Middle frontal gyrus (tissue), 1 donor: ENCODE measurements at regions not wholly inside any gene's neighbourhood (a gene's known extent, or its start where the extent isn't known, plus 50 kb on each side); places are given as distances from the start of the nearest gene placed in this dataset.
A peak's percentile ranks its signal among the peaks of the same experiment; 100 is the strongest.

ENCODE experiments used
- DNase-seq: peaks from one replicate; pipeline ENCODE4 v3.0.0-alpha.2; 2015; ENCODE audit warnings: low spot score; ENCODE audit errors: extremely low spot score

- no peak for DNase-seq
Observed at GRCh38 chr16:7097518-7097917, 235.1 kb upstream of the RBFOX1 start.

GRCh38 chr16:7093511-7093910 is 239.1 kb upstream of the RBFOX1 start:
- DNase-seq = no peak

DNA sequence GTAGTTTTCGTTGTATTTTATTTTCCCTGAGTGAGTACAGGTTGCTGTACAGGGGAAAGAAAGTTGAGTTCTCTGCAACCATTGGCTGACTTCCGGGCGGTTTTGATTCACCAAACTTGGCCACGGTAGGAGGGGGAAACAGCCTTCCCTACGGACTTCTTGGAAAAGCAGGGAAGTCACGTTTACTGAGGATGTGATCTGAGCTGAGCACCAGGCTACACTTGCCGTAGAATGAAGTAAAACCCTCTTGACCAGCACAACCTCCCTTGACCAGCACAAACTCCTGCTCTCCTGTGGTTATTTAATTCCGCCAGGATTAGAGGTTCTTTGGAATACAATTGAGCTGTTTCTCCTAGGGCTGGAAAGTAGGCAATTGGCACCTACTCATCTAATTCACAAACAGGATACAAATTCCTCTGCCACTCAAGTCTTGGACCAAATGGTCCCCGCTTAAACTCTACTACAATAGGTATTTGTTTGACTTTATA is 242.0 kb upstream of the RBFOX1 start:
- no peak for DNase-seq

DNA sequence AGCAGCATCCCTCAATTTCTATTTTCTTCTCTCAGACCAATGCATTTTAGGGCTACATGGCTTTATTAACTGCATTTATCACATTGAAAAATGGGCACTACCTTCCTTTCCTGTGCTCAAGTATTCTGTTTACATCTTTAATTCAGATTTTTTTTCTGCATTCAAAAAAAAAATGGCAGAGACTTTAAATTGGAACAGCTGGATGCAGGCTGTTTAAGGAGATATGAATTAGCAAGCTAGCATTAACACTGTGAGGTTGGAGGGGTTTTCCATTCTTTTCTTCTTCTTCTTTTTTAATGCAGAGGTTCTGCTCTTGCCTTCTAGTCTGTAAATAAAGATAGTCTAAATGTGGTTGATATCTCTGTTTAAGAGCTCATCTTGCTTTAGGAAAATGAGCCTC is 242.9 kb upstream of the RBFOX1 start:
- DNase-seq = no peak

DNA sequence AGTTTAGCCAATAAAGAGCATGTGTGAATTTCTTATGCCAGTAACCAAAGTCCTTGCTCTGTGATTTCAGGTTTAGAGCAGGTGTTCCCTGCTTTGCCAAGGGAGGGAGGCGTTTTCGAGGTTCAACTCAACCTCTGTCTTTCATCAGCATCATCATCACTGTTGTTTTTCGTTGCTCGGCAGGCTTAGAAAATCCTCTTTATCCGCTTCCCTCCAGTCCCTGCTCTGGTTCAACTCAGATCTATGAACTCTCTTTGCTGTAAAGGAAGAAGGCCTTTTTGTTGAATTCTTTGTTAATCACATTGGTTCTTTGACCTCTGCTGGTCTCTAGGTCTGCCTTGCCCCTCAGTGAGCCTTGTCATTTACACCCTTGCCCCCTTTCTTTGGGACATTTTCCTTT is 243.9 kb upstream of the RBFOX1 start:
- DNase-seq = no peak

GRCh38 chr16:7086822-7087616 is 245.6 kb upstream of the RBFOX1 start:
- DNase-seq = peak; percentile 27

DNA sequence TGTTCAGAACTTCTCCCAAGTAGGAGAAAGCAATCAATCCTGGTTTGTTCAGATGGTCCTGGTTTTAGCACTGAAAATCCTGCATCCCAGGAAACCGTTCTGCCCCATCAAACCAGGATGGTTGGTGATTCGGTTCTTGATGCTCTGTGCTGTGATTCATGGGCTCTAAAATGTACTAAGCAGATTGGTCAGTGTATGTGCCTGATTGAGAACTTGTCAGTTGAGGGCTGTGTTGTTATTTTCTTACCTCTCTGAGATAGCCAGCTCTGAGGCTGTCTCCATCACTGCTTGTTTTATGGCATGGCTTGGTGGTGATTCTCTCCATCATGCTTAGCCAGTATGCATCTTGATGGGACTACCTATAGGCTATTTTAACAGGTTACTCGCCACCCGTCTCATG is 246.9 kb upstream of the RBFOX1 start:
- DNase-seq = no peak

DNA sequence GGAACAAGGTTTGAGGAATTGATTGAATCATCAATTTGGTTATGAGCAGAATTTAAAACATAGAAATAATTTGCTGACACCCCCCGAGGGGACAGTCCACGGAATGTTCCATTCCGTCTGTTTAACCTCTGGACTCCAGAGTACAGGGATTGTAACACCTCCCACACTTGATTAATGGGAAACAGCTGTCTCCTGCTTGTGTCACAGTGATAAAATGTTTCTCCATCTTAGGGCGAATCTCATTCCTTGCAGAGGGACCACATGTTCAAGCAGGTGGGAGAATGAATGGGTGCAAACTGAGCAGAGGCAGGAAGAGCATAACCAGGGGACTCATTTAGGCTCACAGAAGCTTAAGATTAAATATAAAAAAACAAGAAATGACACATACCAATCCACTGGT is 249.5 kb upstream of the RBFOX1 start:
- DNase-seq = no peak

DNA sequence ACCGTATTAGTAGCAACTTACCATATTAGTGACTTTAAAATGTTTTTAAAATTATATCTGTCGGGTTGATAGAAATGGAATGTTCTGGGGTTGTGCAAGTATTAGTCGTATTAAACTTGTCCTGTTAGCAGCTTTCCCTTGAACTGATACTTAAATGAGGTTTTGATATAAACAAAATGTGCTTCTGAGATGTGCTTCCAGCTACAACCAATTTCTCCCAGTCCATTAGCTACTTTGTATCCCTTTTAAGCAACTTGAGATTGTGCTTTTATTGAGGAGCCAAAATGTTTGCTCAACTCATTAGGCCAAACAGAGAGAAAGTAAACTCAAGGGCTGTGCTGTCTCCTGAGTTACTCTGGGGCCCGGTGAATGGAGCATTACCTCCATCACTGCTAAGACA is 255.0 kb upstream of the RBFOX1 start:
- DNase-seq = no peak

DNA sequence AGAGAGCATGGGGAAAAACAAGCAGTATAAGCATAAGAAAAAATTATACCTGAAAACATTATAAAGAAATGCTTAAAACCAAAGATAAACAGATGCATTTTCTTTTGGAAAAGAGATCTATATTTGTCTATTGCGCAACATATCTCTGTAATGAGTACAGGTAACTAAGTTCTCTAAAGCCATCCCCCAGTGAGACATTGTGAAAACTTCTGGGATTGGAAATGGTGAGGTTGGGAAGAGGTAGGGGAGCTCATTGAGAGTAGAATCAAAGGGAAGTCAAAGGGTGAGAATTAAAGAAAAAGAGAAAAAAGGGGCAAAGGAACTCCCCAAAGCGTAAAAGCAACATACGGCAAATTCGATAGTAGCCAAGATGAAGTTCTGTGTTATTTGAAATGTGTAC is 257.9 kb upstream of the RBFOX1 start:
- DNase-seq = no peak

DNA sequence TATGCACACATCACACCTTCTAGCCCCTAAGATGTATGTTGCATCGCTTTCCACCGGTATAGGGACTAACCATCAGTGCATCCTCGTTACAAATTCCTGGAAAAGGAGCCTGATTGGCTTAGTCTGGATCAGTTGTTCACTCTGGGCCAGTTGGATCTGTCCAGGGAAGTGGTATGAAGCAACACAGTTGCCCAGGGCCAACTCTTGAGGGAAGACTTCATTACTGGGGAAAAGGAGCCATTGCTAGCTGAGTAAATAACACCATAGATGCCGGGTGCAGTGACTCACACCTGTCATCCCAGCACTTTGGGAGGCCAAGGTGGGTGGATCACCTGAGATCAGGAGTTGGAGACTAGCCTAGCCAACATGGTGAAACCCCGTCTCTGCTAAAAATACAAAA is 275.2 kb upstream of the RBFOX1 start:
- no peak for DNase-seq

GRCh38 chr16:7055443-7055842 is 277.2 kb upstream of the RBFOX1 start:
- no peak for DNase-seq

DNA sequence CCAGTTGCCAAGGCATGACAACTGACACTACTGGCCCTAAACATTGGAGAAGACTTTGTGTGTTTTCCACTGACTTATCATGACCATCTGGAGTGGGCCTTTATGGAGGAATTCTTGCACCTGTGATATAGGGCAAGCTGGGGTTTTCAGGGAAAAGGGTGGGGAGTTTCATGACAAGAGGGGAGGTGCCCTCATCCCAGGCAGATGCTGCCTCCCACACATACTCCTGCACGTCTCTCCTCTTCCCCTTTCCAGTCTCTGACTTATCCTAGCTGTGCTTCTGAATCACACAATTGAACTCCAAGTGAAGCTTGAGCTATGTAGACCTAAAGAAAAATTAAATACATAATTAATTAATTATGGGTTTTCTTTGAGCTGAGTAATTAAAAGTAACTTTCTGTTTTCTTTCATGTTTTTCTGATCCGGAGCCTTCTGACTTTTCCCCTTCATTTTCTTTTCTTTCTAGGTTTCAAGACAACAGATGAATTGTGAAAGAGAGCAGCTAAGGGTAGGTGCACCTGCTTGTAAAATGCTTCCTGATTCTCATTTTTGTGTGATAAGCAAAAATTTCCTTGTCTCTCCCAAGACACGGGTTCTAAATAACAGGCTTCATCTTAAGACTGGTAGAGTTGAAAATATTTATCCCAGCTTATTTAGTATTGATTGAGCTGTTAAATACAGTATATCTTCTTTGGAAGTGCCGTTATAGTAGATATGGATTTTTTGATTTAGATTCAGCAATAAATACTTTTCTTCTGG is 280.9 kb upstream of the RBFOX1 start:
- DNase-seq = no peak

DNA sequence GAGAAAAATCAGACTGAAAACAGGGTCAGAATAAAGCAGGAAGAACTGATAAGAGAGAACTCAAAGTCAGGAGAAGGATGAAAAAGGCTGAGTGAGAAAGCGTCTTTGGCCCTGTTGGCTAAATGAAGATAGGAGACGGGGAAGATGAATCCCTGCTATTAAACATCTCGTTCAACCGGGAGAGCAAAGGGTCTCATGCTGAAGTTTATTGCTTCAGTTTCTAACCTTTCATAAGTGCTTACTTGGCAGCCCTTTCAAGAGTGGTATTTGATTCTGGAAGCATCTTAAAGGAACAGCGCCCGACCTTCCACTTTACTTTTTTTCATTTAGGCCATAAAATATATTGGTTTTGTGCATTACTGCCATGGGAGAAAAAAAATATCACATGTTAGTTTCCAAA is 288.3 kb upstream of the RBFOX1 start:
- DNase-seq = no peak

GRCh38 chr16:7038475-7038874 is 294.2 kb upstream of the RBFOX1 start:
- no peak for DNase-seq

DNA sequence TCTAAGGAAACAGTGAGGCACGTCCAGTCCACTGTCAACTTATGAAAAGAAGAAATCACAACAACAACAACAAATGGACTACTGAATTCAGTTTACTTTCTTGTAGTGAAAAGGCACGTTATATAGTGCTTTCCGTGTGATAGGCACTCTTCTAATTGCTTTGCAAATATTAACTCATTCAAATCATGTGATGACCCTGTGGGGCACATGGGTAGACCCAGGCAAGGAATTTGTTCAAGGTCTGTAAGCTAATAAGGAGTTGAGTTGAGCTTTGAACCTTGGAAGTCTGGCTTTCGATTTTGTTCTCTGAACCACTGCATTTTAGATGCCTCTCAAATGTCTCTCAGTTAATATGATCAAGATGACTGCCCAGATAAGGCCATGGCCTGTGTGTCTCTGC is 295.1 kb upstream of the RBFOX1 start:
- DNase-seq = no peak

DNA sequence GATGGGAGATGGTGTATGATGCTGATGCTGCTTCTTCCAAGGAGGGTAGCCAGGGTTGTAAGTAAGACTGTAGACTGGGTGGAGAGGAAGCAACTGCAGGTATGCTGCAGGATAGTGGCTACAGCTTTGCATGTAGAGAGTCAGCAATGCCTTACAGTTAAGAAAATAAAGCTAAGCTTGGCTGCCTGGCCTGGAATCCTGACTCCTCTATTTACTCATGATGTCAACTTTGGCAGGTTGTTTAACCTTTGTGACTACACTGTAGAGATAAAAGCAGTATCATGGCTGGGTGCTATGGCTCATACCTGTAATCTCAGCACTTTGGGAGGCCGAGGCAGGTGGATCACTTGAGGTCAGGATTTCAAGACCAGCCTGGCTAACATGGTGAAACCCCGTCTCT is 301.6 kb upstream of the RBFOX1 start:
- DNase-seq = no peak

GRCh38 chr16:7027401-7027800 is 305.2 kb upstream of the RBFOX1 start:
- DNase-seq = no peak

DNA sequence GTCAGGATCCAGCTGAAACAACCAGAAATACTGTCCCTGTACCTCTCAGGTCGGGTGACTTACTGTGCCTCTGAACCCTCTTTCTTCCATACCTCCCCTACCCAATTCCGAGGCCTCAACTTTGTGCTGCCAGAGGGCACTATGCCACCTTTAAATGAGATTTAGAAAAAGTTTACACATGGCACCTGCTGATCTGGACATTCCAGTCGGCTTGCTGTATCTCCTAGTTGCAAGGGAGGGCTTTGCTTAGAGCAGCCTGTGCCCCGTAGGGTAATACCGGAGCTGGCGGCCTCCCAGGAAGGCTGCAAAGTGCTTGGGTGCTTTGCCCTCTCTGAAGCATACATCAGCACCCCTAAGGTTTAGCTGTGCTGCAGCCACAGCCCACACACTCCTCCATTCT is 306.0 kb upstream of the RBFOX1 start:
- DNase-seq = no peak

DNA sequence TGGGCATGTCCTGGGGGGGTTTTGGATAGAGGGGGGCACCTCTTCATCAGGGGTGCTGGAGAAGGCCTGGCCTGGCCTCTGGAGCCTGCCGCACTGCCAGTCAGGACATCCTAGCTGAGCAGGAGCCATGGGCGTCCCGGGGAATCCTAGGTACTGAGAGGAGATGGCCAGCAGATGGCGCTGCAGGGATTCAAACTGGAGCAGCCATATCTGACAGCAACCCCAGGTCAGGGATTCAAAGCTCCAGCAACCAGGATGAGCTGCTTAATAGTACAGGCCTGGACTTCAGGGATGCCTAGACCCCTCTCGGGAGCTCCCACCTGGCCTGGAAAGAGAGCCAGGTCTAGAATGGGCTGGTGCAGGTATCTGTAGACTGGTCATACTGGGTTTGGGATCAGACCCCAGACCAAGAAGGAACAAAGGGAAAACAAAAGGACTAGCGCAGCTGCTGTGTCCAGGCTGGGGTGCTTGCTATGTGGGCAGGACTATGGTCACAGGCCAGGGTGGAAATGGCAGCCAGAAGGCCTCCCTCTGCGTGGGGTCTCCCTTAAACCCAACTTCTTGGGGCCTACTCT is 306.9 kb upstream of the RBFOX1 start:
- peak; percentile 43 for DNase-seq

DNA sequence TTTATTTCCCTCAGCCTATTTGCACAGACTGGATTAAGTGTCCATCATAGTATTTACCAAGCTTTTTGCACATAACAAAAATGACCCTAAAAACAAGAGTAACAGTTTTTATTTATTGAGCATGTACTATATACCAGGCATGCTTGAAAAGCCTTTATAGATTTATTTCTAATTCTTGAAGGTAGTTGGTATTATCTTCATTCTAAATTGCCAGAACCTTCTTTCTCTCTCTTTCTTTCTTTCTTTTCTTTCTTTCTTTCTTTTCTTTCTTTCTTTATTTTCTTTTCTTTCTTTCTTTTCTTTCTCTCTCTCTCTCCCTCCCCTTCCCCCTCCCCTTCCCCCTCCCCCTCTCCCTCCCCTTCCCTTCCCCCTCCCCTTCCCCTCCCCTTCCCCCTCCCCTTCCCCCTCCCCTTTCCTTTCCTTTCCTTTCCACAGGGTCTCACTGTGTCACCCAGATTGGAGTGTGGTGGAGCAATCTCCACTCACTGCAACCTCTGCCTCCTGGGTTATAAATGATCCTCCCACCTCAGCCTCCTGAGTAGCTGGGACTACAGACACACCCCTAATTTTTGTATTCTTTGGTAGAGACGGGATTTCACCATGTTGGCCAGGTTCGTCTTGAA is 310.9 kb upstream of the RBFOX1 start:
- DNase-seq = no peak
